H1 (cell line): ENCODE measurements at regions not wholly inside any gene's neighbourhood (a gene's known extent, or its start where the extent isn't known, plus 50 kb on each side); places are given as distances from the start of the nearest gene placed in this dataset.

ENCODE experiments used
- CTCF ChIA-PET: fragments of 300-600 bp; sonication (Branson Sonifier 250); formaldehyde crosslinking; loops from one replicate; lab custom pipeline; 2021; ENCODE audit not compliant: partially characterized antibody; lab: Charles Lee
- POLR2A ChIA-PET: fragments of 300-600 bp; sonication (Branson Sonifier 250); formaldehyde crosslinking; loops from one replicate; lab custom pipeline; 2021; ENCODE audit warnings: inconsistent platforms; ENCODE audit not compliant: partially characterized antibody; lab: Charles Lee
- DNase-seq, 2 experiments: peaks; one replicate each; pipeline versions ENCODE4 v3.0.0 to v3.0.0-alpha.2; 2010 to 2022; ENCODE audit warnings: low spot score in 2 of 2, low read depth in 1 of 2, mixed read lengths in 1 of 2
- FAIRE-seq: peaks from 2 replicates; lab custom pipeline; 2011; peaks lifted over from hg19 to GRCh38; lab: Jason Lieb, UNC
- H2AFZ ChIP-seq: 2 replicates; pipeline ENCODE4 v1.8.1; 2012; ENCODE audit warnings: low read length, inconsistent platforms
- H2AK5ac ChIP-seq: 2 replicates; pipeline ENCODE4 v1.6.1; 2013; ENCODE audit warnings: low read depth, low read length
- H2BK120ac ChIP-seq: replicated peaks from 2 replicates; pipeline ENCODE3; 2013; ENCODE audit warnings: low read depth, low read length, inconsistent platforms
- H2BK12ac ChIP-seq: 2 replicates; pipeline ENCODE4 v1.6.1; 2013; ENCODE audit warnings: low read depth, low read length
- H2BK15ac ChIP-seq: 2 replicates; pipeline ENCODE4 v1.6.1; 2013; ENCODE audit warnings: low read length
- H2BK20ac ChIP-seq: 2 replicates; pipeline ENCODE4 v1.6.1; 2013; ENCODE audit warnings: low read length
- H2BK5ac ChIP-seq: 2 replicates; pipeline ENCODE4 v1.6.1; 2013; ENCODE audit warnings: low read depth, low read length
- H3K14ac ChIP-seq: 2 replicates; pipeline ENCODE4 v1.6.1; 2013; ENCODE audit warnings: inconsistent platforms; ENCODE audit not compliant: insufficient read length
- H3K18ac ChIP-seq: 2 replicates; pipeline ENCODE4 v1.6.1; 2013; ENCODE audit warnings: low read length; ENCODE audit errors: extremely low read depth
- H3K23ac ChIP-seq: 2 replicates; pipeline ENCODE4 v1.6.1; 2013; ENCODE audit warnings: inconsistent platforms; ENCODE audit not compliant: insufficient read length
- H3K23me2 ChIP-seq: 2 replicates; pipeline ENCODE4 v1.6.1; 2013; ENCODE audit warnings: low read depth, low read length
- H3K27ac ChIP-seq: 2 replicates; pipeline ENCODE4 v1.6.1; 2011; ENCODE audit warnings: low read depth, low read length, inconsistent platforms
- H3K27me3 ChIP-seq, 4 experiments: replicated peaks in 1 of 4; 1 replicate in 1 of 4; 2 replicates in 3 of 4; pipeline versions ENCODE4 v1.6.1 to v1.8.1; 2011 to 2013; ENCODE audit warnings: low read length in 3 of 4, mild to moderate bottlenecking in 3 of 4, inconsistent platforms in 2 of 4, mixed read lengths in 2 of 4, moderate library complexity in 1 of 4; ENCODE audit not compliant: control insufficient read depth in 3 of 4, insufficient read depth in 3 of 4; ENCODE audit errors: extremely low read depth in 1 of 4
- H3K36me3 ChIP-seq, 4 experiments: 2 replicates each; pipeline versions ENCODE4 v1.6.1 to v1.8.1; 2011 to 2013; ENCODE audit warnings: mild to moderate bottlenecking in 4 of 4, low read length in 3 of 4, moderate library complexity in 2 of 4, control low read depth in 1 of 4, inconsistent platforms in 1 of 4; ENCODE audit not compliant: insufficient read depth in 4 of 4, control insufficient read depth in 2 of 4
- H3K4ac ChIP-seq: replicated peaks from 2 replicates; pipeline ENCODE3; 2013; ENCODE audit warnings: low read length, low read depth, mixed read lengths, inconsistent platforms; ENCODE audit not compliant: insufficient read length
- H3K4me1 ChIP-seq, 4 experiments: replicated peaks in 1 of 4; 1 replicate in 1 of 4; 2 replicates in 3 of 4; pipeline versions ENCODE4 v1.6.1 to v1.8.1; 2011 to 2013; ENCODE audit warnings: low read length in 3 of 4, inconsistent platforms in 2 of 4, mixed read lengths in 1 of 4; ENCODE audit not compliant: insufficient read depth in 4 of 4, control insufficient read depth in 3 of 4
- H3K4me2 ChIP-seq, 2 experiments: 2 replicates each; pipeline versions ENCODE4 v1.6.1 to v1.8.1; 2011 to 2013; ENCODE audit warnings: low read depth in 2 of 2, low read length in 2 of 2, control low read depth in 1 of 2, inconsistent platforms in 1 of 2, mild to moderate bottlenecking in 1 of 2; ENCODE audit not compliant: insufficient read depth in 1 of 2
- H3K4me3 ChIP-seq, 4 experiments: fragments of 200-600, 300-600 bp in 1 of 4; sonication (generic), shearing (Covaris generic), sonication (Bioruptor Twin) in 1 of 4; 2 replicates each; pipeline versions ENCODE4 v1.5.1 to v1.8.1; 2011 to 2016; ENCODE audit warnings: low read length in 4 of 4, low read depth in 3 of 4, control low read depth in 2 of 4, inconsistent platforms in 2 of 4, mild to moderate bottlenecking in 2 of 4, mixed read lengths in 1 of 4, moderate library complexity in 1 of 4; ENCODE audit not compliant: insufficient read depth in 2 of 4; ENCODE audit errors: extremely low read depth in 1 of 4
- H3K56ac ChIP-seq: replicated peaks from 2 replicates; pipeline ENCODE3; 2013; ENCODE audit warnings: low read depth, mild to moderate bottlenecking, mixed read lengths, low read length, inconsistent platforms; ENCODE audit not compliant: insufficient read length
- H3K79me1 ChIP-seq: 2 replicates; pipeline ENCODE4 v1.6.1; 2013; ENCODE audit warnings: low read depth, low read length, control low read depth
- H3K79me2 ChIP-seq, 2 experiments: 2 replicates each; pipeline versions ENCODE4 v1.6.1 to v1.8.1; 2012 to 2013; ENCODE audit warnings: low read length in 2 of 2, mild to moderate bottlenecking in 2 of 2, inconsistent platforms in 1 of 2; ENCODE audit not compliant: insufficient read depth in 2 of 2, control insufficient read depth in 1 of 2
- H3K9ac ChIP-seq, 4 experiments: replicated peaks in 1 of 4; 1 replicate in 1 of 4; 2 replicates in 3 of 4; pipeline versions ENCODE4 v1.6.1 to v1.8.1; 2011 to 2013; ENCODE audit warnings: low read depth in 3 of 4, low read length in 3 of 4, control low read depth in 2 of 4, mild to moderate bottlenecking in 2 of 4, moderate library complexity in 2 of 4, inconsistent platforms in 1 of 4; ENCODE audit errors: extremely low read depth in 1 of 4
- H3K9me3 ChIP-seq, 2 experiments: 2 replicates each; pipeline versions ENCODE4 v1.6.1 to v1.8.1; 2012 to 2013; ENCODE audit warnings: mild to moderate bottlenecking in 2 of 2, moderate library complexity in 2 of 2, control low read depth in 1 of 2, inconsistent platforms in 1 of 2, low read depth in 1 of 2, low read length in 1 of 2, mixed read lengths in 1 of 2; ENCODE audit not compliant: insufficient read depth in 2 of 2
- H4K20me1 ChIP-seq, 2 experiments: replicated peaks in 1 of 2; 2 replicates each; pipeline versions ENCODE3 to v1.8.1; 2011 to 2013; ENCODE audit warnings: inconsistent platforms in 2 of 2, low read length in 2 of 2, mild to moderate bottlenecking in 1 of 2; ENCODE audit not compliant: insufficient read depth in 2 of 2, control insufficient read depth in 1 of 2
- H4K5ac ChIP-seq: 2 replicates; pipeline ENCODE4 v1.6.1; 2013; ENCODE audit warnings: low read length, low read depth, mixed read lengths, inconsistent platforms; ENCODE audit not compliant: insufficient read length
- H4K8ac ChIP-seq: 2 replicates; pipeline ENCODE4 v1.8.0; 2013; ENCODE audit warnings: mild to moderate bottlenecking, moderate library complexity, low read length, inconsistent platforms; ENCODE audit not compliant: insufficient read depth; ENCODE audit errors: extremely low read depth
- H4K91ac ChIP-seq: replicated peaks from 2 replicates; pipeline ENCODE3; 2013; ENCODE audit warnings: low read length, mixed read lengths, inconsistent platforms; ENCODE audit not compliant: insufficient read length
- BRCA1 ChIP-seq: IDR thresholded peaks from 2 replicates; pipeline ENCODE4 v1.6.1; 2012; ENCODE audit warnings: low read depth, low read length, improper control_type of control experiment
- TAF7 ChIP-seq: optimal IDR thresholded peaks from 2 replicates; pipeline ENCODE3; 2011; ENCODE audit warnings: low read depth, mild to moderate bottlenecking, inconsistent platforms, low read length, moderate library complexity, borderline replicate concordance
- TCF12 ChIP-seq: IDR thresholded peaks from 2 replicates; pipeline ENCODE4 v1.6.1; 2011; ENCODE audit warnings: low read depth, mild to moderate bottlenecking, low read length
- WGBS, 2 experiments: shearing (Covaris generic) in 1 of 2; methylation state at CpG; one replicate each; pipeline versions ENCODE4 v1.1.6 to v1.1.7; 2013 to 2015; ENCODE audit warnings: low lambda C conversion rate in 2 of 2, mixed read lengths in 2 of 2, inconsistent platforms in 1 of 2, low coverage in 1 of 2, missing lambda C conversion rate in 1 of 2; ENCODE audit not compliant: insufficient replicate concordance in 2 of 2, insufficient coverage in 1 of 2, insufficient read length in 1 of 2; ENCODE audit errors: extremely low coverage in 1 of 2, missing lambda C conversion rate in 1 of 2; 5-methylcytosine and 5-hydroxymethylcytosine counted together

DNA sequence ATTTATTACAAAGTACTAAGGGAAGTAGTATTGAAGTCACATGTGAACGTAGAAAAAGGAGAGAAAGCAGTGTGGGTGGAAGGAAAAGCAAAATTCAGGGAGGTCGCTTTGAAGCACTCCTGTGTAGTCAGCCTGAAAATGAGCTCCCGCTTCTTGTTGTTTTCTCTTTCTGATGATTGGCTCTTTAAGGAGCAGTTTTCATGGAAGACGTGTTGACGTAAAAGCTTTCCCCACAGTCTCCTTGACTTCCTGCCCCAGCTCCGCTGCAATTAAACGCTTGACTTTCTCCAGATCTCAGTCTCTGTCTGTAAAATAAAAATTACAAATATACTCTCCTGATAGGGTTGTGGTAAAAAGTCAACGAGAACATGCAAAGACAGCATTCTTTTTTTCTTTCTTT lies 661.5 kb upstream of the ZP4 start:
- Histone ChIP-seq H3K4me1 (no peaks in the 10 kb centered on the region), H2BK20ac (no peak overlapping the region), H3K9me3 (no peaks in the 10 kb centered on the region), H3K4me2 (no peak overlapping the region), H2AFZ (0 out of 2 replicates have a peak overlapping the region, but pooled peaks have one; percentile 63), H4K91ac (no peak overlapping the region), H3K18ac (no peak overlapping the region), H3K56ac (no peak overlapping the region), H3K27ac (no peak overlapping the region), H4K5ac (no peak overlapping the region), H3K4me3 (no peak overlapping the region), H3K4ac (no peak overlapping the region), H3K23ac (no peak overlapping the region), H2BK12ac (no peak overlapping the region), H2BK15ac (no peak overlapping the region), H2BK5ac (no peak overlapping the region), H3K36me3 (no peaks in the 10 kb centered on the region; a peak in 1 of 8 replicates), H2BK120ac (no peak overlapping the region), H3K79me2 (no peaks in the 10 kb centered on the region), H3K27me3 (no peaks in the 10 kb centered on the region), H3K79me1 (no peaks in the 10 kb centered on the region), H2AK5ac (no peak overlapping the region), H3K9ac (no peak overlapping the region), H3K14ac (no peak overlapping the region), H4K20me1 (no peaks in the 10 kb centered on the region), H4K8ac (no peak overlapping the region), H3K23me2 (no peaks in the 10 kb centered on the region)
- DNase-seq (no peak), FAIRE-seq (no peak)
- TF ChIP-seq TCF12 (no peak), TAF7 (no peak), BRCA1 (no peak)
- POLR2A ChIA-PET, result no interaction called here
- CTCF ChIA-PET, result no interaction called here
- WGBS, 2 experiments, result 90% methylated on average over 8 of the region's 8 CpGs; no CpG with 5 or more reads in 1 of the 2 experiments
